Suppressor macrophage treated with lipopolysaccharide for 4 hours (primary cell): ENCODE measurements at regions not wholly inside any gene's neighbourhood (a gene's known extent, or its start where the extent isn't known, plus 50 kb on each side); places are given as distances from the start of the nearest gene placed in this dataset.
"Not testable (repeated sequence)": the region's sequence is repeated elsewhere in the genome, so short reads cannot be mapped to it uniquely, and the experiment has no call there.

Source experiments
- DNase-seq: peaks from one replicate; pipeline ENCODE4 v3.0.0-alpha.2; 2020

DNA sequence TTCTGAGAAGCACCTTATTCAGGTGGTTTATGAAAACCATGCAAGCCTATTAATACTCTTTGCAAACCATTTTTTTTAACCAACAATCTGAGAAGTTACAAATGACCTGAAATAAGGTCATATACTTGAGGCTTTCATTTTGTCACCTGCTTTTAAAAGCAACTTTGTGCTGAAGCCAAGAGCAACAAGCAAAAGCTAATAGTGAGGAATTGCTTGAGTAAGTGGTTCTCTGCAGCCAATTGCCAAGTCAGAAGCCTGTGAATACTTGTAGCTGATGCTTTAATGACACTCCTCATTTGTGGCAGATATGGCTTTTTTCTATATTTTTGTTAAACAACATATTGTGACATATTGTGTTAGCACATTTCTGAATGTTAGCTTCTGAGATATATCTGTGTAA, 126.7 kb upstream of the ZNF608 start:
- DNase-seq, result no peak

GRCh38 chr5:124873713-124874112, 127.3 kb upstream of the ZNF608 start:
- no peak for DNase-seq

DNA sequence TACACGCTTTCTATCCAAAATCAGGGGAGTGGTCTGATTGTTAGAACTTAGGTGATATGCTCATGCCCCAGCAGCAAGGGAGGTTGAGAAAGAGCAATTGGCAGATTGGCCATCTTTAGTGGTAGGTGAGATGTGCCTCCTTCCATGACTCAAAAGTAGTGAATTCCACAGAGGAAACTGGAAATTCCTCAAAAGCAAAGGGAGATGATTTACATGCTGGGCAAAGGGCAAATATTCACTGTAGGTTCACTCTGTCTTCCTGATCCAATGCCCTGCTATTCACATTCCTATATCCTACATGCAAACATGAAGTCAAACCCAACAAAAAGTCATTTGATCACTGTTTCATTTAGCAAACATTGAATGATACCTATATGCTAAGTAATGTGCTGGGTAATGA, 130.1 kb upstream of the ZNF608 start:
- no peak for DNase-seq

- no peak for DNase-seq
Measured at GRCh38 chr5:124876983-124877382, 130.5 kb upstream of the ZNF608 start.

DNA sequence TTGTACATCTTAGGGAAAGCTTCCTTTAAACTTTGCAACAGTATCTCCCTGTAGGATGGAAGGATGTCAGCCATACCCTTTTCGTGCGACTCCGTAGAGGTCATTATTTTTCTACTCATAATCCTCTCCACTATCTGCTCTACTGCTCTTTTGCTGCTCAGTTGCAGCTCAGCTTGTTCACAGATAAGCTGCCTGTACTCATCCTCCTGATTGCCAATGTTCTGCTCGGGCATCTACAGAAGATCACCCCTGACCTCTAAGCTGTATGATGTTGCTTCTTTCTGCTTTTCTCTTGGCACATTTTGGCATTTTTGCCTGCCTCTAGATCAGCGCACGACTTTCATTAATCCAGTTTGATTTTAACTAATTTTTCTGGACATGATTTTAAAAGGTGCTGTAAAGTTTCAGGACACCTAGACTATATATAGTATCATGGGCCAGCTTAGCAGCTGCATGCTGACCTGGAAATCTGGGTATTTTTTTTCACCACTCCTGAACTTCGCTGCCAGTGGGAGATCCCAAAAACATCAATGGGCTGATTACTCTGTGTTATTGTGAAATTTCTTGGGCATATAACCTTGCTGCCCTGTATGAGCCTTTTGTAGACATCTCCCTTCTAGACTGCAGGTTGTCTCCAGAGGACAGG, 131.2 kb upstream of the ZNF608 start:
- no peak for DNase-seq

DNA sequence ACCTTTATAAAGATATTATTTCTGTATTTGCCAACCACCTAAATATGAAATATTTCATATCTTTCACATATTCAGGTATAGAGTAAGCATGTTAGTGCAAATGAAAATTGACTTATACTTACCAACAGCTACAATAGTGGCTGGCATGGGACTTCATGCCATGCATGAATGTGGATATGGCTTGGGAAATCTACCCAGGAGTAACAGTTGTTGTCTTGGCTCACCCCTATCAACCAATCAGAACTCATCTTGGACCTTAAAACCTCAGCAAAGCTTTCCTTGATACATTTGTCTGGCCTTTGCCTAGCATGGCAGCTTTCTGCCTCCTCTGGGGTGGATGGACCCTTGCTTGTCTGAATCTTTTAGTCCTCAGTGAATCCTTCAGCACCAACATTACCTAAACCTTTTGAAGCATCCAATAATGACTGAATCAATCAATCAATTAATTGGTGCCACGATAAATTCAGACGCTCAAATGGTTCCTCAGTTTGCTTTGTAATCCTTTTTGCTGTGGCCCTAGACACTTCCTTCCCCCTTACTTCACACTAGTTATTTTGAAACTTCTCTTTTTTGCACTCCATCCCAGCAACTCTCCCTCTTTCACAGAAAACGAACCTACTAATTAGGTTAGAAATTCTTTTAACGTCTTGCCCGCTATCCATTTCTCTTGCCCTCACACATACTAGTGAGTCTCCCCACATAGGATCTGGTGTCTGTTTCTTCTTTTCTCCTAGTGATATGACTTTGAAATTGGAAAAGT, 132.3 kb upstream of the ZNF608 start:
- peak; percentile 50 for DNase-seq

DNA sequence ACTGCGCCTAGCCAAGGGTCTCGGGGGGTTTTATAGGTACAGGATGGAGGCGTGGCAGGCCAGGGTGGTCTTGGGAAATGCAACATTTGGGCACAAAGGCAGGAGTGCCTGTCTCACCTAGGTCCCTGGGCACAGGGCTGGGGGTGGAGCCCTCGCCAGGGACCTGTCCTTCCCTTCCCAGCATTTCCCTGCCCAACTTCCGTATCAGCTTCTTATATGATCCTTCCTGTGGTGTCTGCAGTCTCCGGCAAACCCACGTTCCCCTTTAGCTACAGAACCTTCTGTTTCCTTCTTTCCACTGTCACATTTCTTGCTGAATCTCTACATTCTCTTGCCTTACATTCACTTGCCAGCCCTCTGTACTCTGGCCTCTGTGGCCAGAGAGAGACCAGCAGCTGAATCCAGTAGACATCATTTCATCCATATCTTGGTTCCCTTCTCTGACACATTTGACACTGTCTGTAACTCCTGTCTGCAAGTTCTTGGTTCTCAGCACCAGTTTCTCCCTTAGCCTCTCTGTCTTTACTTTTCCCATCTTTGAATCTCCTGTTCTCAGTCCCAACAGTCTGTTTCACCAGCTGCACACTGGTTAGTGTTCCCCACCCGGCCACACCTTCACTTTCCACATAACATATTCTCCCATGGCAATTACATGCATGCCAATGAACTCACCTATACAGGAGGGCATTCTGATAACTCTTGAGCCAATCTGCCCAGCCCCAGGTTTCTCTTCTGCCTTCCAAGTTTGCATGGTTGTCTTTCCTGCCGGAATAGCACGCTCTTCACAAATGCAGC, 134.7 kb upstream of the ZNF608 start:
- DNase-seq, result peak; percentile 40

DNA sequence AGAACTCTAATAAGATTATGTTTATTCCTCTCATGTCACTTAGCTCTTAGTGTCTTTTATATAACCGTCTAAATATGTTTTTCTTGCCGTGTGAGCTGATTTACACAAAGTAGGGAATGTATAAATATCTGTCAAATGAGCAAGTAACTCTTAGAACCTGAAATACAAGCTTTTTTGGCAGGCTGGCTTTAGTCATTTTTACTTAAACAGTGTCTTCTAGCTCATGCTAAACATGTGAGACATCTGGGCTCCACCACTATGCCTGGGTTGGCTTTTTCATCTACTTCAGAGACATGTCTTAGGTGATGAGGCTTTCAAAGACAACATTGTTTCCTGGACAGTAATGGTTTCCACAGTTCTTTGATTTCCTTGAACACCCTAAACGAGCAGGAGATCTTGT, 137.2 kb upstream of the ZNF608 start:
- DNase-seq, result no peak

DNA sequence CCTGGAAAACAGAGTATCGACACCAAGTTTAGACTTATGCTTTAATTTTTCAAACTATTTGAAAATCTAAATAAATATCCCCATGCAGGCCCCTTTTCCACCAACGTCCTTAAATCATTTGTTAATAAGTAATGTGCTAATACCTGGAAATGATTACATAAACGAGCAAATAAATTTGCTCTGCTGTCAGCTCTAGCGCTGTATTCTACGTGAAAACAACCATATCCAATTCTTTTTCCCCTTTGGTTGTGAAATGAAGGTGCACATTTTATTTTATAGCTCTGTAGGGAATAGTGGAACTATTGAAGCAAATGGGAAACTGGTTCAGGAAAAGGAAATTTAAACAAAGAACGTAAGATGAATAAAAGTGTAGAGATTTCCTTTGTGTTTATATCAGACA, 137.7 kb upstream of the ZNF608 start:
- no peak for DNase-seq

DNA sequence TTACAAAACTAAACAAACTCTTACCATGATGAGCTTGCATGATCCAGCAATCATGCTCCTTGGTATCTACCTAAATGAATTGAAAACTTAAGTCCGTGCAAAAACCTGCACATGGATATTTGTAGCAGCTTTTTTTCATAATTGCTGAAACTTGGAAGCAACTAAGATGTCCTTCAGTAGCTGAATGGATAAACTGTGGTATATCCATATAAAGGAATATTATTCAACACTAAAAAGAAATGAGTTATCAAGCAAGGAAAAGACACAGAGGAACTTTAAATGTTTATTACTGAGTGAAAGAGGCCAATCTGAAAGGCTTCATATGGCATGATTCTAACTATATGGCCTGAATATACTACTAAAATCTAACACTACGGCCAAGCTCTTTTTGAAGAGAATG, 139.1 kb upstream of the ZNF608 start:
- no peak for DNase-seq

- no peak for DNase-seq
Measured at GRCh38 chr5:124887223-124887622, 140.8 kb upstream of the ZNF608 start.

GRCh38 chr5:124888050-124888506, 141.6 kb upstream of the ZNF608 start:
- DNase-seq, result no peak

- no peak for DNase-seq
Measured at GRCh38 chr5:124888622-124889485, 142.4 kb upstream of the ZNF608 start.

GRCh38 chr5:124889486-124889825, 143.0 kb upstream of the ZNF608 start:
- DNase-seq, result no peak

- no peak for DNase-seq
Measured at GRCh38 chr5:124889850-124890249, 143.4 kb upstream of the ZNF608 start.

DNA sequence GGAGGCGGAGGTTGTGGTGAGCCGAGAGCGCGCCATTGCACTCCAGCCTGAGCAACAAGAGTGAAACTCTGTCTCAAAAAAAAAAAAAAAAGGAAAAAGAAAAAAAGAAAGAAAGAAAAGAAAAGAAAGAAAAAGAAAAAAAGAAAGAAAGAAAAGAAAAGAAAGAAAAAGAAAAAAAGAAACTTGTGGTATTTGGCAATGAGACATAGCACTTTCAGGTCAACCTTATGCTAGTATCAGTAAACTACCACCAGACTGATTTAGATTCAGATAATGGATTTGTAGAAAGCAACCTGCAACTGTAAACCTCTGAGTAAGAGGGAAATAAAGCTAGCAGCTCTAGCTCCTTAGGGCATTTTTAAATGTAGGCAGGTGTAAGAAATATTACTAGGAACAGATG, 144.0 kb upstream of the ZNF608 start:
- DNase-seq, result not testable (repeated sequence)

DNA sequence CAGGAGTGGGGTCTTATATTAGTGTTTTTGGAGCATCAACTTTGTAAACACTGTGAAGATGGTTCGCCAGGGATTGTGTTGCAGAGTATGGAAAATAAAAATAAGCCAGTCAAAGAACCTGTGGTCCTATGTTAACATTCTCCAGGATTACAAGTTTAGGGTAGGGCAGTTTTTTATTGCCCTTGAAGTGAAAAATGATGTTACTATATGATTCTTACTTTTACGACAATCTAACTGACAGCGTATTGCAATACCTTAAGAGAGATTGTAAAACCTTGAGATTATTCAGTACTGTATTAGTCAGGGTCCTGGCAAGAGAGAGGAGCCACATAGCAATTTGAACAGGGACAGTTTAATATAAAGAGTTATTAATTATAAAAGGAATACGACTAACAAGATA, 144.7 kb upstream of the ZNF608 start:
- no peak for DNase-seq

DNA sequence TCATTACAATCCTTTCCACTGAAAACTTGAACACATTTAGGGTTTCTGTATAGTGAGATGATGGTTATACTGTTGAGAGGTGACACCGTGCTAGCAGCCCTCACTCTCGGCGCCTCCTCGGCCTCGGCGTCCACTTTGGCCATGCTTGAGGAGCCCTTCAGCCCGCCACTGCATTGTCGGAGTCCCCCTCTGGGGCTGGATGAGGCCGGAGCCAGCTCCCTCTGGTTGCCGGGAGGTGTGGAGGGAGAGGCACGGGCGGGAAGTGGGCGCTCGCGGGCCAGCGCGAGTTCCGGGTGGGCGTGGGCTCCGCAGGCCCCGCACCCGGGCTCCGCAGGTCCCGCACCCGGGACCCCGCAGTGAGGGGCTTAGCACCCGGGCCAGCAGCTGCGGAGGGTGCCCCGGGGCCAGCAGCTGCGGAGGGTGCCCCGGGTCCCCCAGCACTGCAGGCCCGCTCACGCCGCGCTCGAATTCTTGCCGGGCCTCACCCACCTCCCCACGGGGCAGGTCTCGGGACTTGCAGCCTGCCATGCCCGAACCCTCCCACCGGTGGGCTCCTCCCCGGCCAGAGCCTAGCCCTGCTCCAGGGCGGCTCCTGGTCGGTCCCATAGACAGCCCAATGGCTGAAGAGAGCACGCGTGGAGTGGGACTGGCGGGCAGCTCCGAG, 145.9 kb upstream of the ZNF608 start:
- no peak for DNase-seq

- no peak for DNase-seq
Measured at GRCh38 chr5:124894541-124894940, 148.1 kb upstream of the ZNF608 start.

DNA sequence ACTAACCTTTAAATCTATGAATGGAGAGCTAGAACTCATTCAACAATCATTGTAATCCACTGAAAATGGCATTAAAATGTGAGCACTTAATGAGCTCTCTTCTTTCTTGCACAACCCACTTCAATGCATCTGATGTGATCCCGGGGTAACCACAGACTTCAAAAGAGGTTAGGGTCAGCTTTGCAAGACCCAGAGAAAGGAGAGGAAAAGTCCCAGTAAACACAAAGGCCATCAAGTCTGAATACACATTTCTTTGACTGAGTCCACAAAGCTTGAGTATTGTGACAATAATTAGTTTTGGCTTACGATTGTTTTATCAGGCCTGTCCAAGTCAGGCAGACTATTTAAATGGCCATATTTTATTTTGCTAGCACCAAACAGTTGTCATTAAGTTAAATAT, 148.8 kb upstream of the ZNF608 start:
- DNase-seq, result no peak

DNA sequence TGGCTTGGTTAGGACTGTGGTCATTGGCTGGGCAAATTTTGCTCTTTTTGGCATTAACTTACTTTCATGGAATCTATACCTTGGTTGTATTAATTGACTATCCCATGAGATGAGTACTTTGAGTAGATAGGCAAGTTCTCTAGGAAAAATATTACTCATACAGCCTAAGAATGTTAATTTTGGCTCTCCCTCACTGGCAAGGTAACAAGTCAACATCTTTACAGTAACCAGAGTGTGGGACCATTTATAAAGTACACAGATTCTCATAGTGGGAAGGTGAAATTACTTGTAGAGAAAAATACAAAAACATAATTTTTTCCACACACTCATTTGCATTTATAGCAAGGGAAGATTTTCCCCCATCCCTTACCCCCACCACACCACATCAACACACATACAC, 154.6 kb upstream of the ZNF608 start:
- DNase-seq, result no peak

DNA sequence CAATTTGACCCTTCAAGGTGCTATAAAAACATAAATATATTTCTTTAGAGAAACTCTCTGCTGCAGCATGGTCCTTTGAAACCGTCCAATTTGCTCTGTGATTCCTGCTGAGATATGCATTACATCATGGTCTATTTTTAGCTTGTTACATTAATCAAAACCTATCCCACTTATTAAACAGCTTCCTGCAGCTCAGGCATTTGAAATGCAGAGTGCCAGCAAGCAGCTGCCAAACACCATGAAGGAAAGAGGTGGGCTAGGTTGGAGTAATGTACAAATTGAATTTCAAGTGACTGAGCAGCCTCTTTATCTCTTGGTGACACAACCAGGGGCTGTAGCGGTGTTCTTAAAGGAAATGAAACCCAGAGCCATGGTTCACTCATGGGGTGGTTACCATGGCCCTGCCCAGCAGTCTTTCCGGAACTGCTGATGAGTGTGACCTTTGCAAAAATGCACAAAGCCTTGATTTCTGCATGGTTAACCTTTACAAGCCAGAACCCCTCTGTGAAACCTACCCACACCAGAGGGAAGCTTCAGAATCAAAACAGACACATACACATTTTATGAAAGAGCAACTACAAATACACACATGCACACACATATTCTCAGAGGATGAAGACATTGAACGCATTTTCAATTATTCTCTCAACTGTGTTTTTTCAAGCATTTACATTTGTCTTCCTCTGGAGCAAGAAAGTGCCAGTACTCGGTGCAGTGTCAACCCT, 155.8 kb upstream of the ZNF608 start:
- peak; percentile 93 for DNase-seq
